Stimulated activated CD4-positive, alpha-beta T cell treated with anti-CD3 and anti-CD28 coated beads, Interleukin-2, amount 100 ng/mL, for 48 hours (primary cell): ENCODE measurements at regions not wholly inside any gene's neighbourhood (a gene's known extent, or its start where the extent isn't known, plus 50 kb on each side); places are given as distances from the start of the nearest gene placed in this dataset.
"Not testable (repeated sequence)": the region's sequence is repeated elsewhere in the genome, so short reads cannot be mapped to it uniquely, and the experiment has no call there.

Experiments used
- DNase-seq, 2 donors: peaks; one replicate each; pipeline ENCODE4 v3.0.0-alpha.2; 2020

- DNase-seq = no peak
These were observed 91.6 kb upstream of the BCAR3 start for GRCh38 chr1:93773049-93773838.

- no peak for DNase-seq
These were observed 90.2 kb upstream of the BCAR3 start for GRCh38 chr1:93771843-93772242.

GRCh38 chr1:93770640-93771039 is 89.0 kb upstream of the BCAR3 start:
- no peak for DNase-seq

- DNase-seq = no peak
These were observed 88.1 kb upstream of the BCAR3 start for GRCh38 chr1:93769777-93770176.

DNA sequence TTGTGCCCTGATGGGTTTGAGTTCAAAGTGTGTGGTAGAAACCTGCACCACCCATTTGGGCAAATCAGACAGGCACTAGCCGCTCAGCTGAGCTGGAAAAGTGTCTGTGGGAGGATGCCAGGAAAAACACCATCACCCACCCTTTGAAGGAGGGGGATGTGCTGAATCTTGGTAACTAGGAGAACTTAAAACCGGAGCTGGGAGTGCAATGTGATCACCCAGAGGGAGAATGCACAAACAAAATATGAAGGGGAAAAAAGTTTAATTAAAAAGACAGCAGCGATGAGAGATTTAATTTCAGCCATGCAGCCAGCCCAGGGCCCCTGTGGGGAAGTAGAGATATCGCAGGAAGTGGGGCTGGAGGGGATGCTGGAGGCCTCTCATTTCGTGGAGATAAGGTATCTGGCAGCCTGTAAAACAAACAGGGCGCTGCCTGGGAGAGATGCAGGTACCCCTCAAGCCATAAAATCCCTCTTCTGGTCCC is 86.8 kb upstream of the BCAR3 start:
- no peak for DNase-seq

GRCh38 chr1:93766451-93766850 is 84.8 kb upstream of the BCAR3 start:
- no peak for DNase-seq

DNA sequence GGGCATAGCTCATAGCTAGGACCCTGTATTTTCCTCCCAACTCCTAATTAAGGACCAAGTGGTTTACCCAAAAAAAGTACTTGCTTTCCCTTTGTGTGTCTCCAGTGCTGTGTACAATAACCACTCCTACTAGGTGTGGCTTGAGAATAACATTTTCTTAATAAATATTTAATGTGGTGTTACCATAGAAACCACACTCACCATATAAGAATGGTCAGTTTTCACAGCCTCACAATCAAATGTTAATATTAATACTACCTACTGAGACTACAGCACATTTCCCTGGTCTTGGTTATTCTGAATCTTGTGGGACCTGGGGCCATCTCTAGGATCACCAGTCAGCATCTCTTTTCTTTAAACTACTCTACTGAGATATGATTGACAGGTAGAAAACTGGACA is 83.5 kb upstream of the BCAR3 start:
- DNase-seq = no peak

DNA sequence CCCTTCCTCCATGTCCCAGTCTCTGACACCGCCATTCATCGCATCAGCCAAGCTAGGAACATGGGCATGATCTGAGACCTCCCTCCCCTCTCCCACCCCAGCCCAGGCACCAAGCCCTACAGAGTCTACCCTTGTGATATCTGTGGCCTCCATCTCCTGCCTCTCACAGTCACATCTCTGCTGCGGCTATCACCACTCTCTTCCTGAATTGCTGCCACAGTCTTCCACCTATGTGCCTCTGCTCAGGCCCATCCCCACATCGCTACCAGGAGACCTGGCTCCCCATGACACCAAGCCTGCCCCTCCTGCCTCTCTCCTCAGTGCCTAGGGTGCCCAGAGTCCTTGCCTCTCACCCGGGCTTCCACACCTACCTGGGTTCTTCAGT is 82.7 kb upstream of the BCAR3 start:
- no peak for DNase-seq

DNA sequence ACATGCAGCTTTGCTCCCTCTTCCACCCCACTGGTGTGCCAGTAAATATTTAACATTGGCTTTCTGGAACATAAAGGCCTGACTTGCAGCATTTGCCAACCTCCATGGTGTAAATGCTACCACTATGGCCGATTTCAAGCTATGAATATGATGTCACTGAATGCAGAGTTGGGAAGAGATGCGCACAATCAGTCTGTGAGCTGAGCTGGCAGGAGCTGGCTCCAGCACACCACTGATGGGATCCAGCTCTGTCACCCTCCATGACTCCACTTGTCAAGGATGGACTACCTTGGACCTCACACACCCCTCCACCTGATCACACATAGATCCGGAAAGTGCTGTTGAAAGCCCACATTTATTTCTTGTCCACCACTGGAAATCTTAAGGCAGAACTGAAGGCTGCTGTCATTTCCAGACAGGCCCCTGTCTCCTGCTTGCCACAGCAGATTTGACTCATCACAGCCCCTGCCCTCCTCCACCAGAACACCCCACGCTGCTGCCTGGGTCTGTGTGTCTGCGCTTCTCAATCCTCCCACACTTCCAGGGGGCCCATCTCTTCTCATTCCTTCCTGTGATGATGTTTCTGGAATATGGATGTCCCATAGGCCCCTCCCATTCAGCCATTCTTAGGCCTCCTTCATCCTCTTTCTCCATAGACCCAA is 82.2 kb upstream of the BCAR3 start:
- no peak for DNase-seq

DNA sequence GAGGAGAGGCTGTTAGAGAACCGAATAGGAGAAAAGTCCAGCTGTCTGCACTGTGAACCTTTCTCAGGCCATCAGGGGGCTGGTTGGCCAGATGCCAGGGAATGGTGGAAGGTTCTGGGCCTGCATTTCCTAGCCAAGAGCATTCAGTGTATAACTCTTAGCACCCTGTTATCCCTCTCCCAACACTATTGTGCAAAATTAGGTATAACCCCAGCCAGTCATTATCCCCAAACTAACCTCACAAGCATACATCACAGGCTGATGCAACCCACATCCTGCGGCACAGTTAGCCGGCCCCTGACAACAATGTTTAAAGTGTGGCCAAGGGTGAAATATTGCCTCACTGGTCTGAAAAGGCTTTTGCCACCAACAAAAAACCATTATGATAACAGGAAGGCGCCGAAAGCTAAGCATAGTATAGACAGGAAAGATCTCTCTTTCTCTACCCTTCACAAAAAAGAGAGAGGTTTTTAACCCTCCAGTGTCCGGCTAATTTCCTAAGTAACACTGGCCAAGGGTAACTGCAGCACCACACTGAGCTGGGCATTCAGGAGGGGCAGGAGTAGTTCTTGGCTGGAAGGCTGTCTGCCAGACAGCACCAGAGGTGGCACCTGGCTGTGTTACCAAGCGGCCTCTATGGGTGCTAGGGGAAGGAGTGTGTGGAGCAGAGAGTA is 77.3 kb upstream of the BCAR3 start:
- no peak for DNase-seq

DNA sequence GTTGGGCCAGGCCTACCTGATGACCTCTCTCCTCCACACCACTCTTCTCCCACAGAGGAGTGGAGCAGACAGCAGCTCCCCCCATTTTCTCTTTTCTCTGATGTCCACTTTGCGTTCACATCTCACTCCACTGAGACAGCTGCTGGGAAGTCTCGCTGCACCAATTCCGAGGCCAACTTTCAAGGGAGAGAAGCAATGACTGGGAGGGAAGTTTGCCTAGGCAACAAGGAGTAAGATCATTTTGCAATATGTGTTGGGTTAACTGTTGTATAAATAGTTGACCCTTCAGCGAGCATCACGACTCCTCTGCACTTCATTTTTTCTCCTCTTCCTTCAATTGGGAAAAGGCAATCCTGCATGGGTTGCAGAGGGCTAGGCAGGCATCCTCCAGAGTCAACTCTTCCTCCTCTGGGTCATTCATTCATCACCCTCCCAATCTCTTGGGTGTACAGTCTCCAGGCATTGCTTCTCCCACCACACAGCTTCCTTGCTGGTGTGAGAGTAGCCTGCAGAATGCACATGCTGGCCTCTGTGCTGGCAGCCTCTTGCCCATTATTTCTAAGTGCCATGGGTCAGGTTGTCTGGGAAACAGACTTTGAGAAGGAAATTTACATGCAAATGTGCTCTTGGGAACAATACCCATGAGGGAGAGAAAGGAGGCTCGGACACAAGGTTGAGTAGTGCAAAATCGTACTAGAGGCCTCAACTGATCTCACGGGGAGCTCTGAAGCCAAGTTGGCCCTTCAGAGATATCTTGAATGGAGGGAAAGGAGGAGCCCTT is 75.8 kb upstream of the BCAR3 start:
- DNase-seq = no peak

DNA sequence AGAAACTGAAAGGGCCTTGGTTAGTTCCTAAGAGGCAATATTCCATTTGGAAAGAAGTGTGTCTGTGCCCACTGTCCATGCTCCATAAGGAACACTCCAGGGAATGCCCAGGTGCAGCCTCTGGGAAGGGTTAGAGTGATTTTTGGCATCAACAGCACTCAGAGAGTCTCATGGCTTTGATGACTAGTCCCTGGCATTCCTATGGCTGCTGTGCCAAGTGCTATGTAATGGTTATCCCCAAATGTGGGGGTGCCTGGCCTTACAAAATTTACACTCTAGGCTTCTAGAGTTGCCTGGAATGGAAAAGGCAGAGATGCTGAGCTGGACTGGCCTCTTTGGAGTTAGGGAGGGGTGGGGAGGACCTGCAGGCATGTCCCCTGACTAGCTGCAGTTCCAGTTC is 75.0 kb upstream of the BCAR3 start:
- no peak for DNase-seq

- DNase-seq = not testable (repeated sequence)
These were observed 73.6 kb upstream of the BCAR3 start for GRCh38 chr1:93755251-93755715.

- no peak for DNase-seq
These were observed 72.4 kb upstream of the BCAR3 start for GRCh38 chr1:93753791-93754763.

DNA sequence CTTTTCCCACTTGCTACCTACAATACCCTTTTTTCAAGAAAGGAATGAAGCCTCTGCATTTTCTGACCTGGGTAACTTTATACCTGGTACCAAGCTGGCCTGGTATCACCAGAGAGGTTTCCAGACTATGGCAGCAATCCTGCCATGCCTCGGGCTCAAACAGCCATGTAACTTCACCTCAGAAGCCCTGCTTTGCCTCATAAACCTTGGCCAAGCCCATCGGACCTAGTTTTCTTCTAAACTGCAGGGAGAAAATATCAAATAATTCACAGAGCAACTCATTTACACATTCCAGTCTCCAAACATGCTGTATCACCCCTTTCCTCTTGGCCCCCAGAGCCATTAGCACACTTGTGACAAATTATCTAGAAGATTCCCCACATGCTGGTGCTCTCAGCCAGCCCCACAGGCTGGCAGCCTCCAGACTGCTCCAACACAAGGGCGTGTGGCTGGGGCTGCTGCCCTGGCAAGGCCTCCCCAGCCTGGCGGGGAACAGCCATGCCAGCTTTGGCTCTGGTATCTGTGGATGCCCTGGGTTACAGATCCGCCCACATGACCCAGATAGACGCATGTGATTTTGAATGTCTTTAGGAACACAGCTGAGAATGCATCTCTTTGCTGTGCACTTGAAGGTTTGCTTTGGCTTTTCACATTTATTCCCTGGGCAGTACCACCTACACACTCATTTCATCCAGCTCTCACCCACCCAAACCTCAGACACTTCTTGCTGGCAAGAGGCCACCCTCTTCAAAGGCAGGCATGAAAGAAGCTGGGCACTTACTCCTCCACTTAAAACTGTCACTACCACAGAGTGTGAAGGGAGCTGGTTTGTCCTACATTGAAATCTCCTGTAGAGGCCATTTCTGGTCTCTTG is 70.0 kb upstream of the BCAR3 start:
- no peak for DNase-seq

- no peak for DNase-seq
These were observed 69.3 kb upstream of the BCAR3 start for GRCh38 chr1:93750955-93751354.

DNA sequence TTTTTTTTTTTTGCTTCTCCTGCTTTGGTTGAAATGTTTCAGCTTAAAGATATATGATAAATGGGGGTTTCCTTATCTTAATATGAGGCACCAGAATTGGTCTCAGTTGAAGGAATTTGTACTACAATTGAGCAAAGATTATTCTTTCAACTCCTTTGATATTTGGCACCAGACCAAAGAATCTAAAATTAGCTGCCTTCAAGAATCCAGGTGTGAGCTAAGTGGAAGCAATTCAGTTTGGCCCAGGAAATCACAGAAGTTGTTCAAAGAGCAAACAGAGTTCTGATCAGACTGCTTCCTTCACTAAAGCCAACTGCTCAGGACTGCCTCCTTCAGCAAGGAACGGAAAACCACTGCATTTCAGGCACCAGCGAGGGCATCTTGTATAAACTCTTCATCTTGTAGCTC is 68.3 kb upstream of the BCAR3 start:
- DNase-seq = no peak

- no peak for DNase-seq
These were observed 67.8 kb upstream of the BCAR3 start for GRCh38 chr1:93749487-93749886.

- DNase-seq = no peak
These were observed 64.6 kb upstream of the BCAR3 start for GRCh38 chr1:93746021-93746812.
